ENCODE measurements at regions not wholly inside any gene's neighbourhood (a gene's known extent, or its start where the extent isn't known, plus 50 kb on each side); places are given as distances from the start of the nearest gene placed in this dataset.

DNA sequence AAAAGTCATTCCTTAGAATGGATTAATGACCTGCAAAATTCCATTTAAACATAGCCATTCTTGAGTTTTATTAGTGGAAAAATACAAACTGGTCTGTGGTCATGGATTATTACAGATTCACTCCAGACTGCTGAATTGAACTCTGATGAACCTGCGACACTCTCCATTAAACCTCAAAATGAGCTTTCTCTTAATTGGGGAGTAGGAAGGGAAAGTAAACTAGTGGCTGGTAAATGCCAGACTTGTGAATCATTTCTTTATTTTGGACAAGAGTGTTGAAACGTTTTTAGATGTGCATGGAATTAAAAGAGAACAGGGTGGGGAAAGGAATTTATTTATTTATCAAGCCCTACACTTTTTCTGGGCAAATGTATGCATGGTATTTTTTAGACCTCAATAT, 321.2 kb upstream of the FANCL start:
- no peak overlapping the region for H3K4me3 ChIP-seq
- DNase-seq: no peak
- no peaks in the 10 kb centered on the region for H3K4me1 ChIP-seq (ENCODE audit: insufficient read depth)
- intact Hi-C loops (cut with DNase I): no loop called here
- no peak for TF ChIP-seq POLR2A (IDR thresholded peaks at IDR 0.05)
- TF ChIP-seq, protein P1, sequence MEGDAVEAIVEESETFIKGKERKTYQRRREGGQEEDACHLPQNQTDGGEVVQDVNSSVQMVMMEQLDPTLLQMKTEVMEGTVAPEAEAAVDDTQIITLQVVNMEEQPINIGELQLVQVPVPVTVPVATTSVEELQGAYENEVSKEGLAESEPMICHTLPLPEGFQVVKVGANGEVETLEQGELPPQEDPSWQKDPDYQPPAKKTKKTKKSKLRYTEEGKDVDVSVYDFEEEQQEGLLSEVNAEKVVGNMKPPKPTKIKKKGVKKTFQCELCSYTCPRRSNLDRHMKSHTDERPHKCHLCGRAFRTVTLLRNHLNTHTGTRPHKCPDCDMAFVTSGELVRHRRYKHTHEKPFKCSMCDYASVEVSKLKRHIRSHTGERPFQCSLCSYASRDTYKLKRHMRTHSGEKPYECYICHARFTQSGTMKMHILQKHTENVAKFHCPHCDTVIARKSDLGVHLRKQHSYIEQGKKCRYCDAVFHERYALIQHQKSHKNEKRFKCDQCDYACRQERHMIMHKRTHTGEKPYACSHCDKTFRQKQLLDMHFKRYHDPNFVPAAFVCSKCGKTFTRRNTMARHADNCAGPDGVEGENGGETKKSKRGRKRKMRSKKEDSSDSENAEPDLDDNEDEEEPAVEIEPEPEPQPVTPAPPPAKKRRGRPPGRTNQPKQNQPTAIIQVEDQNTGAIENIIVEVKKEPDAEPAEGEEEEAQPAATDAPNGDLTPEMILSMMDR (IDR thresholded peaks at IDR 0.05): no peak
- H3K36me3 ChIP-seq: no peaks in the 10 kb centered on the region
- H3K9me3 ChIP-seq: no peaks in the 10 kb centered on the region
- WGBS, 3 donors: 17 to 28% (median 27%) methylated on average over 2 of the region's 2 CpGs
- no peak overlapping the region for H3K27ac ChIP-seq
- no peaks in the 10 kb centered on the region for H3K27me3 ChIP-seq

DNA sequence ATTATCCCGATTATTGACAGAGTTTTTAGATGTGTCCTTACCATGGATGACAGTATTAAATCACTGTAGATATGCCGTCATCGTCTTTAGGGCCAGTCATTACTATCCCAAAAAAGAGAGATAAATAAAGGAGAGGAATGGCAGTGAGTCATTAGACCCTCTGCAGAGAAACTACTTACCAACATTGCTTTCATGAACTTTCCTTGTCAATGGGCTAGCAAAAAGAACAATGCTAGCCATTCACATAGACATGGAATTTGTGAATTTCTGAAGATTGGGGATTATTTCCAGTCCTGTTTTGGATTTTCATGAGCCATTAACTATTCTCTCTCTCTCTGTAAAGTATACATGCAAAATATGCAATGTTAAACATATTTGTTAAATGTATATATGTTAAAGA, 319.4 kb upstream of the FANCL start:
- Histone ChIP-seq H3K27ac (no peak overlapping the region), H3K36me3 (no peaks in the 10 kb centered on the region), H3K27me3 (no peaks in the 10 kb centered on the region), H3K4me3 (no peak overlapping the region), H3K9me3 (no peaks in the 10 kb centered on the region), H3K4me1 (ENCODE audit: insufficient read depth) (no peaks in the 10 kb centered on the region)
- no peak for TF ChIP-seq EP300 (IDR thresholded peaks at IDR 0.05)
- TF ChIP-seq, protein P1 (IDR thresholded peaks at IDR 0.05): no peak
- no peak for TF ChIP-seq POLR2A (IDR thresholded peaks at IDR 0.05)
- intact Hi-C loops (cut with DNase I): no loop called here
- no peak for DNase-seq
- WGBS, 3 donors: 91 to 94% (median 92%) methylated on average over 3 of the region's 3 CpGs

DNA sequence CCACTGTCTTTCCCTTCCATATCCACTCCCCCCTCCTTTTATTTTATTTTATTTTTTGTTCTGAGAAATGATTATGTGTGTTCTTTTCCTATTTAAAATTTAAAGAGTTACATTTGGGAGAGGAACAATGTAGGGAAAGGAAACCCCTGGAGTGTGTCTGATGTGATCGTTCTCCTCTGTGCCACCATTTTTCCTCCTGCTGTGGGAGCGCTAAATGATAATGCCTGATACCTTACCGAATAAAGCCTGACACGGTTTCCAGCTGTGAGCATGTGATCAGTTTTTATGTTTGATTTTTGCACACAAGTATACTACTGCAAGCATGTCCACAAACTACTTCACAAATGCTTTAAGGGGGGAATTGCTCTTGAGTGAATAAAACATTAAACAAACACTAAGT, 317.8 kb upstream of the FANCL start:
- no peak for DNase-seq
- H3K9me3 ChIP-seq: no peaks in the 10 kb centered on the region
- H3K36me3 ChIP-seq: no peaks in the 10 kb centered on the region
- no peaks in the 10 kb centered on the region for H3K4me1 ChIP-seq (ENCODE audit: insufficient read depth)
- intact Hi-C loops (cut with DNase I): no loop called here
- no peaks in the 10 kb centered on the region for H3K27me3 ChIP-seq
- H3K4me3 ChIP-seq: no peak overlapping the region
- WGBS, 3 donors: 52 to 70% (median 68%) methylated on average over 4 of the region's 4 CpGs
- H3K27ac ChIP-seq: no peak overlapping the region
- TF ChIP-seq EP300 (IDR thresholded peaks at IDR 0.05) (no peak), POLR2A (IDR thresholded peaks at IDR 0.05) (no peak)
- TF ChIP-seq, protein P1 (IDR thresholded peaks at IDR 0.05): no peak

DNA sequence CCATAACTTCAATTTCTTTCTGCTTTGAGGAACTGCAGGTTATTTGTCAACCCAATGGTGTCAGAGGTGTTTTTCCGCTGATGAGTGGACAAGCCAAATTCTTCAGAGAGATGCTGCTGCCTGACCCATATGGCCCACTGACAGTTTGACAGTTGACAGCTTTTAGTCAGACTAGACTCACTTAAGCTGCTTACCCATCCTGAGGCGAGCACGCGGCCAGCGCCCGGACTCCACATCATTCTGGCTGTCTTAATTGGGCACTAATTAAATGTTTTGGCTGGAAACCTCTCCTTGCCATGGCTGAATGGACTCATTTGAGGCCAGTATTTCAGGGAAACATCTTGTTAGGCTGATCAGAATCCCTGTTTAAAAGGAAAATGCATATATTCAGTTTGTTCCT, 316.1 kb upstream of the FANCL start:
- H3K9me3 ChIP-seq: no peaks in the 10 kb centered on the region
- no peak for TF ChIP-seq EP300 (IDR thresholded peaks at IDR 0.05)
- H3K36me3 ChIP-seq: no peaks in the 10 kb centered on the region
- DNase-seq: no peak
- H3K27me3 ChIP-seq: no peaks in the 10 kb centered on the region
- intact Hi-C loops (cut with DNase I): no loop called here
- no peak overlapping the region for H3K4me3 ChIP-seq
- no peak overlapping the region for H3K27ac ChIP-seq
- no peaks in the 10 kb centered on the region for H3K4me1 ChIP-seq (ENCODE audit: insufficient read depth)
- 93 to 97% (median 96%) methylated on average over 6 of the region's 6 CpGs for WGBS, 3 donors

DNA sequence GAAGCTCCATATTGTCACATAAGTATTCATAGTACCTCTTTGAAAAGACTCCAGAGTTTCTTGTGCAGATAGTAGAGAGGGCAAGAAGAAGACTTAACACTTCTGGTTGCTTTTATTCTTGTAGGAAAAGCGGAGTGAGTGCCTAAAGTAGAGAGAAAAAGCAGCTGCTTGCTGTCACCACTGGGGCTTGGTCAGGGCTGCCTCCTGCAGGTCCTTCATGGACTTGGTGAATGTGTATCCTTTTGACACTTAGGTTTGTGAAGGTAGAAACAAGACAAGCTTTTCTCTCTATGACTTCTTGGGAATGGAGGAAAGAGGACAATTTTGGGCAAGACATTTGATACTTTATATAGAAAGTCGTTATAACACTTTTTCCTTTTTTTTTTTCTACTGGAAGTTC, 312.8 kb upstream of the FANCL start:
- Histone ChIP-seq H3K36me3 (no peaks in the 10 kb centered on the region), H3K4me3 (no peak overlapping the region), H3K27ac (no peak overlapping the region), H3K4me1 (ENCODE audit: insufficient read depth) (no peaks in the 10 kb centered on the region), H3K9me3 (no peaks in the 10 kb centered on the region), H3K27me3 (no peaks in the 10 kb centered on the region)
- intact Hi-C loops (cut with DNase I): loop anchor here in 1 of 4 donors (5.0 kb wide), 1 partner anchor 1862 kb away; no protein-coding TSS in a partner anchor
- no peak for TF ChIP-seq EP300 (IDR thresholded peaks at IDR 0.05)
- TF ChIP-seq POLR2A (IDR thresholded peaks at IDR 0.05): no peak
- TF ChIP-seq, protein P1 (IDR thresholded peaks at IDR 0.05): no peak
- 55 to 61% (median 58%) methylated on average over 2 of the region's 2 CpGs for WGBS, 3 donors
- no peak for DNase-seq
